ENCODE measurements at regions not wholly inside any gene's neighbourhood (a gene's known extent, or its start where the extent isn't known, plus 50 kb on each side); places are given as distances from the start of the nearest gene placed in this dataset.
"Not testable (repeated sequence)": the region's sequence is repeated elsewhere in the genome, so short reads cannot be mapped to it uniquely, and the experiment has no call there.

DNA sequence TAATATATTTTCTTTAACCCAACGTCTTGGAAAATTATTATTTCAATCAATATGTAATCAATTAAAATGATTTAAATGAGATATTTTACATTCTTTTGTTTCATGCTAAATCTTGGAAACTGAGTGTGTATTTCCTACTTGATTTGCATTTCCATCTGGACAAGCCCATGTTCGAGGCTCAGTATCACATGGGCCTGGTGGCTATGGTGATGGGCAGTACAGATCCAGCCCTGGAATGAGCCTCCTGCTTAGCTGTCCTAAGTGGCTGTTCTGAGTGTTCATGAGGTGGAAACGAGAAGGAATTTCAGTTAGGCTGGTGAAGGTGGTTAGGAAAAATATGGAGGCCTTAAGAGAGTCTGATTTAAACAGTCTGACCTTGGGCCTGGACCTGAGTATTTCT, 73.0 kb upstream of the ATXN1 start:
- DNase-seq (ENCODE audit: extremely low read depth in 1 of 2, low read depth in 1 of 2): no peak

DNA sequence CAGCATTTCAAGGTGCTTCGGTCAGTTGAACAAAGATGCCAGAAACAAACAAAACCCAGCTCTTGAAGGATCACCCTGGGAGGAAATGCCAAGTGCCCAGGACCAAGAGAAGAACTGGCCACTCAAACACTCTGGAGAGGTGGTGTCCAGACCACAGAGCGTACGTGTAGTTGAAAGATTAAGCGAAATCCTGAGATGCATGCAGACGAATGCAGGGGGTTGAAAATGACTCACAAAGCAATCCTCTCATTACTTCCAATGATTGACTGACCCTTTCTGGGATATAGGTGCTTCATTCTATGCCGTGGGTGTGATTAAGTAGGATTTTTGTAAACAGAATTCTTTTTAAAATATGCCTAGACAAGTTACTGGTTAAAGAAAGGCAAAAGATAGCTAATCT, 71.5 kb upstream of the ATXN1 start:
- DNase-seq (ENCODE audit: extremely low read depth in 1 of 2, low read depth in 1 of 2): no peak

- no peak for DNase-seq (ENCODE audit: extremely low read depth in 1 of 2, low read depth in 1 of 2)
These were observed 70.8 kb upstream of the ATXN1 start for GRCh38 chr6:16832043-16832567.

- DNase-seq (ENCODE audit: extremely low read depth in 1 of 2, low read depth in 1 of 2): no peak
These were observed 69.9 kb upstream of the ATXN1 start for GRCh38 chr6:16831136-16831535.

GRCh38 chr6:16828058-16828457, 66.8 kb upstream of the ATXN1 start:
- DNase-seq (ENCODE audit: extremely low read depth in 1 of 2, low read depth in 1 of 2): no peak

DNA sequence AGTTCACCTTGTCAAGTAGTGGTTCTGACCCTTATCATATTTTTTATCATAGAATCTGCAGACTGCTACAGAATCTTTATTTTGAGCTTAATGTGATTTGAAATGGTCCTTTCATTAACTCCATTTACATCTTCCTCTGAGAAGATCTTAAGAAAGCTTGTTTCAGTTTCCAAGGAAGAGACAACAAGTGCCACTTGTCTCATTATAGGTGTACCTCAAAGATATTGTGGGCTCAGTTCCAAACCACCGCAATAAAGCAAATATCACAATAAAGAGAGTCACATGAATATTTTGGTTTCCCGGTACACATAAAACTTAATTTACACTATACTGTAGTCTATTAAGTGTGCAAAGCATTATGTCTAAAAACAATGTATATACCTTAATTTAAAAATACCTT, 66.4 kb upstream of the ATXN1 start:
- no peak for DNase-seq (ENCODE audit: extremely low read depth in 1 of 2, low read depth in 1 of 2)

GRCh38 chr6:16825784-16826183, 64.5 kb upstream of the ATXN1 start:
- no peak for DNase-seq (ENCODE audit: extremely low read depth in 1 of 2, low read depth in 1 of 2)

DNA sequence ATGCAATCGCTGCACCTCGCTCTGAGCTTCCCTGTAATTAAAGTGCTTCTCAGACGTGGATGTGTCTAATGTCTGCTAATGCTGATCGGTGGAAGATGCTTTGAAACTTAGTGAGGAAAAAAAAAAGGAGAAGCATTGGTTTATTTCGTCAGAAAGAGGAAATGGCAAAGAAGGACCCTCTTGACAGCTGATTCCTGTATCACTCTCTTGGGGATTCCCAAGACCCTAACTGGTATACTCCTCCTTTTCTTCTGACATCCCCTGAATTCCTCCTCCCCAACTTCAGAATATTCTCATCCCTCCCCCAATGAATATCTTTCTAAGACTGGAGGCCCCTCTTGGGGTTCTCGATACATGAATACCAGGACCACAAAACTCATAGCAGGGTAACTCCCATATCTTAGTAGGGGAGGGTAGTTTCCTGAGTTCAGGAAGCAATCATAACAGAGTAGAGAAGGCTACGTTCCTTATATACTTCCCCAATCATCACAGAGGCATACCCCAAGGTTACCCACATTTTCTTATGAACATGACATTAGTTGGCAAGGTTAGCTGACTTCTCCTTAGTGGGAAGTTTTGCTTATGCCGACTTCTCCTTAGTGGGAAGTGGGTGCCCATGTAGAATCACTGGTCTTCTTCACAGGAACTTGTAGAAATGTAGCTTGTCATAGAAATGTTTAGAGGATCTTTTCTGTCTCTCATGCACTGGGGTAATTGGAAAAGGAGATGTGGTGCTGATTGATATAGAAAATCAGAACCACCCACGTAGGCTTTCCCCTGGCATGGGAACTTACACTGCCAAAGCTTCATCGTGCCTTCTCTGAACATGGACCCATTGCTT, 63.8 kb upstream of the ATXN1 start:
- no peak for DNase-seq (ENCODE audit: extremely low read depth in 1 of 2, low read depth in 1 of 2)

DNA sequence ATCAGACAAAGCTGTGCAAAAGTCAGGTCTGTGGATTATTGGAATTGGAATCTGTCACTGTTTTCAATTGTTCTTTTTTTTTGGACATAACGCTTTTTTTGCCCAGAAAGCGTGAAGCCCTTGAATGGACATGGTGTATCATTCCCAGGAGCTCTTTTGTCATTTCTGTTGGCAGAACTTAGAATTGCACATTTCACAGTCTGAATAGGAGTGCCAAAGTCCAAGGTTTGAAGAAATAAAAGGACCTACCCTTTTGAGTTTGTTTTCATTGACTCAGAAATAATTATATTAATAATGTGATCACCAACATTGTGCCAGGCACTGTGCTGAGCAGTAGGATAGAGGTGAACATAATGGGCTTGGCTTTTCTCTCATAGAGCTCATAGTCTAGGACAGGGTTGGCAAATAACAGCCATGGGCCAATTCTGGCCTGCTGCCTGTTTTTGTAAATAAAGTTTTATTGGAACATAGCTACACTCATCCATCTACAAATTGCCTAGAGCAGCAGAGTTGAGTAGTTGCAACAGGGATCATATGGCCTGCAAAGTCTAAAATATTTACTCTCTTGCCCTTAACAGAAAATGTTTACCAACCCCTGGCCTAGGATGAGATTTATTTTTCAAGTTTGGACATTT, 62.6 kb upstream of the ATXN1 start:
- DNase-seq (ENCODE audit: extremely low read depth in 1 of 2, low read depth in 1 of 2): no peak

DNA sequence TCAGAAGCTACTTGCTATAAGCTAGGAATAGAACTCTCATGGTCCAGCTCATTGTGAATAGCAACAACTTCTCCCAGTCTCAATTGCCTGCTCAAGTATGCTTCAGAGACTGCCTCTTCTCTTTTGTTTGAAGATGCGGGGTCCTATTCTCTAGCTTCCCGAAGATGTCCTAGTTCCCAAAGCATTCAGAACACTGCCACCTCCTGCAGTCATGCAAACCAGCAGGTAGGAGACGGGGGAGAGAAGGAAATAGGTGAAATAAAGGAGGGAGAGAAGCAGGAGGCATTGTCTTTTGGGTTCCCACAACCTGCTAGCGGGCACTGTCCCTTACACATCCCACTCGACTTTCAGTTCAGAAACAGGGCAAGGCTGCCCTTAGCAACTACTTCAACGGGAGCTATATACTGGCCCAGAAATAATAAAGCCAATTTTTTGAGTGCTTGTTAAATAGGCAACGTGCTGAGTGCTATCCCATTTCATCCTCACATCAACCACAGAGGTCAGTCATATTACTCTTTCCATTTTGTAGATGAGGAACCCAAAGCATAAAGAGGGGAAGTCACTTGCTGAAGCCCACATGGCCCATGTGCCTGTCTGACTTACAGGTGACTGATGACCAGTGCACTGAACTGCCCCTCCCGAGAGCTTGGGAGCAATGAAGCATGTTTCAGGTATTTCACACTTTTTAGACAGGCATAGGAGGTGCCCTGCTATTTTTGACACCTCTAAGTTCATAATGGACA, 61.9 kb upstream of the ATXN1 start:
- DNase-seq (ENCODE audit: extremely low read depth in 1 of 2, low read depth in 1 of 2): no peak

- no peak for DNase-seq (ENCODE audit: extremely low read depth in 1 of 2, low read depth in 1 of 2)
These were observed 61.3 kb upstream of the ATXN1 start for GRCh38 chr6:16822529-16822928.

- DNase-seq (ENCODE audit: extremely low read depth in 1 of 2, low read depth in 1 of 2): no peak
These were observed 60.6 kb upstream of the ATXN1 start for GRCh38 chr6:16821834-16822264.

DNA sequence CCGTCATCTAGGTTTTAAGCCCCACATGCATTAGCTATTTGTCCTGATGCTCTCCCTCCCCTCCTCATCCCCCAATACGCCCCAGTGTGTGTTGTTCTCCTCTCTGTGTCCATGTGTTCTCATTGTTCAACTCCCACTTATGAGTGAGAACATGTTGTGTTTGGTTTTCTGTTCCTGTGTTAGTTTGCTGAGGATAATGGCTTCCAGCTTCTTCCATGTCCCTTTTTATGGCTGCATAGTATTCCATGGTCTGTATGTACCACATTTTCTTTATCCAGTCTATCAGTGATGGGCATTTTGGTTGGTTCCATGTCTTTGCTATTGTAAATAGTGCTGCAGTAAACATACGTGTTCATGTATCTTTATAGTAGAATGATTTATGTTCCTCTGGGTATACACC, 59.0 kb upstream of the ATXN1 start:
- DNase-seq (ENCODE audit: extremely low read depth in 1 of 2, low read depth in 1 of 2): not testable (repeated sequence)

DNA sequence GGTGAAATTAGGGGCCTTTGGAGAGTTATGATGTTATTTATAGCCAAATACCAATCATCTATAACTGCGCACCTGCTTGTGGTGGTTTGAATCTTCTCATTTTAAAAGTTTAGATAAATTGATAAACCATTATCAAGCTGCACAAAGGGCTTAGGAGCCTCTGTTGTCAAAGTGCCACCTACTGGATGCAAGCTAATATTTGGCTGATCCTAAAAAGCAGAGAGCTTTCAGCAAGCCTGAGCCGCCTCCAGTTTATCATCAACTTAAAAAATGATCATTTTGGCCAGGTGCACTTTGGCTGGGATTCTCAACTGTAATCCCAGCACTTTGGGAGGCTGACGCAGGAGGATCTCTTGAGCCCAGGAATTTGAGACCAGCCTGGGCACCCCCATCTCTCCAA, 58.5 kb upstream of the ATXN1 start:
- no peak for DNase-seq (ENCODE audit: extremely low read depth in 1 of 2, low read depth in 1 of 2)

DNA sequence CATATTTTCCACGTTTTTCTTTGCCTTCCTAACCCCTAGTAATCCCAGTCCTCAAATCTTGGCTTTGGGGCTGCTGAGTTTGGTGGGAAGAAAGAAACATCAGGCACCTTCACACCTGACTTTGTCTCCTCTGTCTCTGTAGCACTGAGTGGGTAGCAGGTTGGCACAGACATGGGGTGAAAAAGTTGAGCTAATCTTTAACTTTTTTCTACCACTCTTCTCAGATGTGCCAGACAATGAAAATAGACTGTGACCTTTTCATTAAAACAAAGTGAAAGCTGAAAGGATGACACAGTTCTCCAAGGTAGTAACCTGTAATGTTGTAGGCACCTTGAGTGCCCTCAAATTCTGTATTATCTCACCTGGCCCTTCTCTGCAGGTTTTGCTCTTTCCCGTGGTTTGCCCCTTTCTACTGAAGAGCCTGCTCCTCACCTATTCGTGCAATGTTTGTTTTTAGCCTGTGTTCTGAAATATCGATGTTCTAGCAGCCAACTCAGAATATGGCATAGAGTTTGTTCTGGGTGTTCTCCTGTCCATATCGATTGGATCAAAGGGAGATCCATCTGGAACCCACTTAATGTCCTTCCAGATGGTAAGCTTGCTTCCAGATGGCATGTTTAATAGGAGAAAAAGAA, 57.8 kb upstream of the ATXN1 start:
- no peak for DNase-seq (ENCODE audit: extremely low read depth in 1 of 2, low read depth in 1 of 2)

GRCh38 chr6:16817594-16817993, 56.3 kb upstream of the ATXN1 start:
- DNase-seq (ENCODE audit: extremely low read depth in 1 of 2, low read depth in 1 of 2): no peak

DNA sequence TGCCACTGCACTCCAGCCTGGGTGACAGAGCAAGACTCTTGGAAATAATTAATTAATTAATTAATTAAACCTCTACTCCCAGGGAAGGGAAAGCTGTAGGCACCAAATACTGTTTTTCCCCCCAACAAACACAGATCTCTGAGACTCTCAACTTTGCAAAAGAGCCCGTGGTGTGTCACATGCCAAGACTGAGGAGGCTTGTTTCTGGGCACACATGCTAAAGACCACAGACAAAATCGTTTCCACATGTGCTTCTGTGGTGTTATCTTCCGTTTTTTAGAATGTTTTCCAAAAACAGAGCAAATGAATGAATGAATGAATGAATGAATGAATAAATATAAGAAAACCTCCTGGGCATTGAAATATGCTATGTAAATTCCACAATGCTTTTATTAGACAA, 55.6 kb upstream of the ATXN1 start:
- DNase-seq (ENCODE audit: extremely low read depth in 1 of 2, low read depth in 1 of 2): no peak

GRCh38 chr6:16812993-16813392, 51.7 kb upstream of the ATXN1 start:
- no peak for DNase-seq (ENCODE audit: extremely low read depth in 1 of 2, low read depth in 1 of 2)

- no peak for DNase-seq (ENCODE audit: extremely low read depth in 1 of 2, low read depth in 1 of 2)
These were observed 50.2 kb upstream of the ATXN1 start for GRCh38 chr6:16811277-16811979.

Data from activated CD8-positive, alpha-beta memory T cell treated with anti-CD3 and anti-CD28 coated beads for 1 hour (primary cell).